GM18519 (cell line): ENCODE measurements at regions not wholly inside any gene's neighbourhood (a gene's known extent, or its start where the extent isn't known, plus 50 kb on each side); places are given as distances from the start of the nearest gene placed in this dataset.
"Not testable (repeated sequence)": the region's sequence is repeated elsewhere in the genome, so short reads cannot be mapped to it uniquely, and the experiment has no call there.

Source experiments
- ATAC-seq: cut with Tn5 transposase; IDR thresholded peaks from one replicate; pipeline ENCODE4 v1.9.1; 2021; ENCODE audit warnings: mild to moderate bottlenecking, moderate library complexity; ENCODE audit not compliant: unreplicated experiment, low FRiP score

DNA sequence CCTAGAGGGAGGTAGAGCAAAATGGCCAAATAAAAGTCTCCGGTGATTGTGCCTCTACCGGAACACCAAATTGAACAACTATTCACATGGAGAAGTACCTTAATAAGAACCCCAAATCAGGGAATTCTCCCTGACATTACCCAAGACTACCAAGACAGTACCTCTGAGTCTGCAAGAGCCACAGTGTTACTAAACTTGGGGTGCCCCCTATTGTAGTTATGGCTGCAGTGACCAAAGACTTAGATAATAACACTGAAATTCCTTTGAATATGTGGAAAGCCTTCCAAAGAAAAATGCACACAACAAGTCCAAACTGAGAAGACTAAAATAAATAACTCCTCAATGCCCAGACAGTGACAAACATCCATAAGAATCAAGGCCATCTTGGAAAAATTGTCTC is 682.9 kb upstream of the LRRTM1 start:
- ATAC-seq, result no peak

DNA sequence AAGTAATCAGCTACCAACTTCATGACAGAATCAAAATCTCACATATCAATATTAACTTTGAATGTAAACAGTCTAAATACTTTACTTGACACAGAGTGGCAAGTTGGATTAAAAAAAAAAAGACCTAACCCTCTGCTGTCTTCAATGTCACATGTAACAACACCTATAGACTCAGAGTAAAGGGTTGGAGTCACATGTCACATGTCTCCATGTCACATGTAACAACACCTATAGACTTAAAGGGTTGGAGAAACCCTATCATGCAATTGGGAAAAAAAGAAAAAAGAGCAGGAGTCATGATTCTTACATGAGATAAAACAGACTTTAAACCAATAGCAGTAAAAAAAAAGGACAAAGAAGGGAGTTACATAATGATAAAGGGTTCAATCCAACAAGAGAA is 665.3 kb upstream of the LRRTM1 start:
- ATAC-seq, result no peak

DNA sequence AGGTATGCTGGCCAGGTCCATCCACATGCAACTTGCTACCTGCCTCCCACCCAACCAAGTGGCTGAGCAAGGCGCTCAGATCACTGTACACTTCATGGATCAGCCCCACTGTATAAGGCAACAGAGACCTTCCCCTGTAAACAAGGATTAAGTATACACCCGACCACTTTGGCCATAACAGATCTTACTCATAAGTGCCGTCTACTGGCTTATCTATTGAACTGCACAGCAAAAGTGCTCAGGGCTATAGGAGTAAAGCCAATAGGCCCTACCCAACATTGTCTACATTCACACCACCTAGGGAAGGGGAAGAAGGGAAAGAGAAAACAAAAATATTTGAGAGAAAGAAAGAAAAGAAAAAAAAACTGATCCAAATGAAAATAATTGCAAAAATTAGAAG is 663.9 kb upstream of the LRRTM1 start:
- ATAC-seq, result no peak

DNA sequence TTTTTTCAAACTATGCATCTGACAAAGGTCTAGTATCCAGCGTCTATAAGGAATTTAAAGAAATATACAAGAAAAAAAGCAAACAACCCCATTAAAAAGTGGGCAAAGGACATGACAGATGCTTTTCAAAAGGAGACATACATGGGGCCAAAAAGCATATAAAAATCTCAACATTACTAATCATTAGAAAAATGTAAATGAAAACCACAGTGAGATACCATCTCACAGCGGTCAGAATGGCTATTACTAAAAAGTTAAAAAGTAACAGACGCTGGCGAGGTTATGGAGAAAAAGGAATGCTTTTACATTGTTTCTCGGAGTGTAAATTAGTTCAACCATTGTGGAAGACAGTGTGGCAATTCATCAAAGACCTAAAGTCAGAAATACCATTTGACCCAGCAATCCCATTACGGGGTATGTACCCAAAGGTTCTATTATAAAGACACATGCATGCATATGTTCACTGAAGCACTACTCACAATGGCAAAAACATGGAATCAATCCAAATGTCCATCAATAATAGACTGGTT is 643.1 kb upstream of the LRRTM1 start:
- ATAC-seq, result no peak

DNA sequence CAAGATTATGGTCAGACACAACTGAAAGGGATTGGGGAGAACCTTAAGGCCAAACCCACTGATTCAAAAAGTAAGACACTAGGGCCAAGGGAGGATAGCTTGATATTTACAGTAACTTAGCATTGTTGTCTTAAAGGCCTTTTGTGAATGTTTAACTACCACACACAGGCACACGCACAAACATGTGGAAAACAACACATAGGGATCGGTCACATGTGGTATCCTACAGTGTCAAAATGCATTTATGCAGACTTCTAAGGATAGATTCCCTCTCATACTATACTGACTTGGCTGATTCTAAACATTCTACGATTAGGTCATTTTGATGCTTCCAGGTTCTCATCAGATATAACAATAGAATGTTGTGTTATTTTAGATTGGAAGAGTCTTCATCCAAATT is 638.9 kb upstream of the LRRTM1 start:
- no peak for ATAC-seq

DNA sequence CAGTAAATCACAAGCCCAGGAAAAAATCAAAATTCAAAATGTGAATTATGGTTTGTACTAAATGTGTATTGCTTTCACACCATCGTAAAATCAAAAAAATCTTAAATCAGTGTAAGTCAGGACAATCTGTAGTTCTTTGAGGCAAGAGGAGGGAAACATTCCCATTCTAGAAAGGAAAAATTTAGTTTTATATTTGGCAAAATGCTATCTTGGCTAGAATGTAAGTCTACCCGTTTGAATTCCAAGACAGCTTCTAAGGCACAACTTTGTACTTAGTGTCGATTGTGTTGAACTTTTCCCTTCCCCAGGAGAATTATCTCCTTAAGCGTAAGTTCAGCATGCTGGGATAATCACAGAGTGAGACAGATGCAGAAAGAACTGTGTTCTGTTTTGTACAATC is 638.2 kb upstream of the LRRTM1 start:
- ATAC-seq, result no peak

DNA sequence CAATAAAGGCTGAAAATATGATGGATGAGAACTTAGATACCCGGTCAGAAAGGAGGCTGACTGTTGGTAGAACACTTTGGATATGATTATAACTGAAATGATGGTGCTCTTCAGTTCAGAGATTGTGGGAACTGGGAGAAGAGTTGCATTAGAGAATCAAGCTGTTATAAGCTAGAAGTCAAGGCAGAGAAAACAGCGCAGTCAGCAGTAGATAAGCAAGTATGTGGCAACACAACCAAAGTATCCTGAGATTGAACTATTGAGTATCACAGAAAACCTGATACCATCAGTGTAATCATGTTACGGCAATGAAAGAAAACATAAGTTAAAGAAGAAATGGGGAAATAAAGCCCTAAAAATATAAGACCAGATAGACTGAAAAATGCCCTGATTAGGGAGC is 633.9 kb upstream of the LRRTM1 start:
- no peak for ATAC-seq

DNA sequence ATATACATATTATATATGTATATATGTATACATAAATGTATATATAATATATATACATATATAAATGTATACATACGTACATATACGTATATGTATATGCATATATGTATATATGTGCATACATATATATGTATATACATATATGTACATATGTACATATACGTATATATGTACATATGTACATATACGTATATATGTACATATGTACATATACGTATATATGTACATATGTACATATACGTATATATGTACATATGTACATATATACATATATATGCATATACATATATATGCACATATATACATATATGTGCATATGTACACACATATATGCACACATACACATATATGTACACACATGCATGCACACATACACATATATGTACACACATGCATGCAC is 627.3 kb upstream of the LRRTM1 start:
- not testable (repeated sequence) for ATAC-seq

DNA sequence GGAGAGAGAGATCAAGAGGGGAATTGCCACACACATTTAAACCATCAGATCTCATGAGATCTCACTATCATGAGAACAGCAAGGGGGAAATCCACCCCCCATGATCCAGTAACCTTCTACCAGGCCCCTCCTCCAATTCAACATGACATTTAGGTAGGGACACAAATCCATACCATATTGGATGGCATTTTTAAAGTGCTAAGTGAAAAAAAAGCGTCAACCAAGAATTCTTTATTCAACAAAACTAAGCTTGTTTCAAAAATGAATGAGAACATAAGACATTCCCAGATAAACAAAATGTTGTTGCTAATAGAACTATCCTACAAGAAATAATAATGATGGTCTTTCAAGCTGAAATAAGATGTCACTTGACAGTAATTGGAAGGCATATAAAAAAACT is 626.2 kb upstream of the LRRTM1 start:
- ATAC-seq, result no peak

DNA sequence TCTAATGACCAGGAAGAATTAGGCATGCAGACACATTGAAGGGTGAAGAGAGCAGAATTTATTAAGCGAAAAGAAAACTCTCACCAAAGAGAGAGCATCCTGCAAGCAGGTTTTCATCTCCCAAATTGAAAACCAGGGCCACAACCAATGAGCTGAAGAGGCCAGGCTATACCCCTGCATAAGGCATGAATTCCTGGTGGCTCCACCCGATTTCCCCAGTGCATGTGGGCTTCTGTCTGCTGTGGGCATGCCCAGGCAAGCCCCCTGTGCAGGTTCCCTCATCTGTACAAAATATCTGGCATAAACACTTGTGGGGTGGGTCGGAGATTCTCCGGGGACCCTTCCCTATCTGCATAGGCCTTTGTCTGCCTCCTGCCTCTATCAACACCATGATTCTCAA is 621.6 kb upstream of the LRRTM1 start:
- no peak for ATAC-seq

DNA sequence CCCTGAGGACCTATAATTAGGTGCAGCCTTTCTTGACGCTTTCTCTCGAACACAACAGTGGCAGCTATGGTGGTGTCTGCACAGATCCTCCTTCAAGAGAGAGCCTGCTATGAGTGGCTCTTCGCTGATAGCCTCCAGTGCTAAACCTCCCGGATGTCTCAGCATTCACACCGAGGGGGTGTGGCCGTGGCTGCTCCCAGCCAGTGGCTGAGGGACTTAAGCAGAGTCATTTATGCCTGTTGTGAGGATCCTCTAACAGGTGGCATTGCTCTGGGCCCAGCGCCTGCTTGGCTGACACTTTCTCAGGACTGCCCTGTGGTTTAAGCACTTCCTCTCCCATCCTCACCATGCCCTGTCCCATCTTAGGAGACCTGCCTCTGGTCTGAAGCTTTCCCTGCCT is 592.0 kb upstream of the LRRTM1 start:
- no peak for ATAC-seq

DNA sequence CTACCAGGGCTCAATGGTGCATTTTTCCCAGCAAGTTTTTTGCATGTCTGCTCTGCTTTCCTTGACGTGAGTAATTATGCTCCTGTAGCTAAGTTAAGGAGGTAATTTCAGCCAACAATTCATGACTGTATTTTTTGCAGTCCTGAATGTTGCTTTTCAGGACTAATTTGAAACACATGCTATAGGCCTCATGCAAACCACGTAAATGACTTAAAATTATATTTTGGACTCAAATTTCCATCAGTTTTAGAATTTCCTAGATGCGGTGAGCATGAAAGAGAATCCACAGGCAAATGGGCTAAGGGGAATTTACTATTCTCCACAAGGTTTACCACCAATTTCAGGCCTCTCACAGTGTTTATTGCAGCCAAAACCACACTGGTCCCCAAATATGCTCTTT is 589.9 kb upstream of the LRRTM1 start:
- no peak for ATAC-seq

DNA sequence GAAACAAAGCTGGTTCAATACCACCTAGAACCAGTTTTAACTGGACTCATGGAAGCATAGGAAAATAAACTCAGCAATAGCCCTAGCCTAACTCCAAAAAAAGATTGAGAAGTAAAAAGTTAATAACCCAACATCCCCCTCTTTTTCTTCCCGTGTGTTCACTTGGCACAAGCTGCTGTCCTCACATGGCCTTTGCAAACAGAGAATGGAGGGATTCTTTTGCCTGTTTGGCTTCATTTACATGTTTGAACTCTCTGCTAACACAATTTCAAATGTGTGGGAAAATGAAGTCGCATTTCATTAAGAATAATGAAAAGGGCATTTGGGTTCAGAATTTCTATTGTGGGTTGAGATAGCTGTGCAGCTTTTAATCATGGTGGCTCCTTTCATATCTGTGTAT is 589.2 kb upstream of the LRRTM1 start:
- no peak for ATAC-seq

DNA sequence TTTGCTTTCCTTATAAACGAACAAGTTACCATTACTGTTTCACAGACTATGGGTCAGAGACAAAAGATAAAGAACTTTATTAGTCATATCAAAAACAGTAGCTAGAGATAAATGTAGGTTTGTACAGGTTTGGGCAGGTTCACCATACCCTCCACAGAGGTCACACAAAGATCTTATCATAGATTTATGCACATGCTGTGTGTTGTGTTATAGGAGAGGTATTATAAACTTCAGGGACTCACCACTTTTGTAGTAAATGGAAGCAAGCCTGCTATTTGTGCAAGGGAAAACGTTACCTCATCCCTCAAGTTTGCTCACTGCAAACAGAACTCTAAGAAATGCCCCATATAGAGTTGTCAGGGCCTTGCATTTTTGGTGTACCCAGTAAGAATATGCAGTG is 584.5 kb upstream of the LRRTM1 start:
- no peak for ATAC-seq

DNA sequence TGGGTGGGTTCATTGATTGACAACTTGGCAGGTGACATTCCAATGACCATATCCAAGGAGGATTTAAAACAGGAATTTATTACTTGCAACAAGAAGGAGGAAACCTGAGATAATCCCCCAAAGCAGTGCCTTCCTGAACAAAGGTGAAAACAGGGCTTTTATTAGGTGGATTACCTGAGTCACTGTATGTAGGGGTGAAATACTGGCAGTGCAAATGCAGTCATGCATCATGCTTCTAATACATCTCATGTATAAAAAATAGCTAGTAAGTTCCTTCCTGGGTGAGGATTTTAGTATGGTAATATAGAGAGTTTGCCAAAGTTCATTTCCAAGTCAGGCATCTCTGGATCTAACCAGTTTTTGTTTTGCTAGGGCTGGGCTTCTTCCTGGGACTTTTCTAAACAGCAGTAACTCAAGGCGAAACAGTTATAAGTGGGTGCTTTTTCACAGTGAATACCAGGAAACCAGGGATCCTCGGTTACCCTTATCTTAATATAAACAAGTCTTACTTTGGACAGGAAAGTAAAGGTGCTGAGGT is 583.4 kb upstream of the LRRTM1 start:
- no peak for ATAC-seq

DNA sequence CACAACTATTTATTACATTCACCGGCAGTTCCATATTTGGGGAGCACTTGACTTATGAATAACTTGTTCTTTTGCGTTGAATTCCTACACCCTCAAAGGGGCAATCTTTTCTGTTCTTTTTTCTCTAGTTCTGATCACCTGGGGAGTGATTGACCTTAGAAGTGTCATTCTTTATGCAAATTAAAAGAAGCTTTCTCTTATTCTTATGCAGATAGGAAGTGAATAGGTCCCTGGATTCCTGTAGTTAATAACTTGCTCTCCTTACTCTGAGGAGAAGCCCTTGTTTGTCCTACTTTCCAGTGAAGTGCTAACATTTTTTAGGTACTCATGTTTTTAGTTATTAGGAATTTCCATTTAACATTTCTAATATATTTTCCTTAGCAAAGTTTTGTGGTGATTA is 569.8 kb upstream of the LRRTM1 start:
- no peak for ATAC-seq

DNA sequence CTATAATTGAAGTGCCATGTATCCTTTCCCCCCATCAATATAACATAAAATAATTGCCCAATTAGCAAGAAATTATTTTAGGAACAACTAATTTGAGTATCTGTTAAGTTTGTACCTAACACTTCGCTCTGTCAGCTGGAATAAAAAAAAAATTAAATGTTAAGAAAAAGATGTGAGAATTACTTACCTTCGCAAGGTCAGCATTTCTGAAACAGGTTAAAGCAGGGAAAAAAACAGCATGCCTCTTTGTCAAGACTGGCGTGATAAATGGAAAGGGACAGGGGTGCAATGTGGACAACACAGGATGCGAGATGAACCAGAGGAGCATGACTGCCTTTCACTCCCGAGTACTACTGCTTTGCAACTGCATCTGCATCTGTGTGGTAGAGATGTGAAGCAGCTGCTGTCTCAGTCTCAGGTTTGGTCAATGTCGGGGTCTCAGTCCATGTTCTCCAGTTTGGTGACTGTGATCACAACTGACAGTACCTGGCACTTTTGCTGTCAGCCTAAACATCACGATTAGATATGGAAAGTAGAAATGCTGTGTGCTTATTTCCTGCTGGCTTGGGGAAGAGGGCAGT is 565.4 kb upstream of the LRRTM1 start:
- no peak for ATAC-seq

DNA sequence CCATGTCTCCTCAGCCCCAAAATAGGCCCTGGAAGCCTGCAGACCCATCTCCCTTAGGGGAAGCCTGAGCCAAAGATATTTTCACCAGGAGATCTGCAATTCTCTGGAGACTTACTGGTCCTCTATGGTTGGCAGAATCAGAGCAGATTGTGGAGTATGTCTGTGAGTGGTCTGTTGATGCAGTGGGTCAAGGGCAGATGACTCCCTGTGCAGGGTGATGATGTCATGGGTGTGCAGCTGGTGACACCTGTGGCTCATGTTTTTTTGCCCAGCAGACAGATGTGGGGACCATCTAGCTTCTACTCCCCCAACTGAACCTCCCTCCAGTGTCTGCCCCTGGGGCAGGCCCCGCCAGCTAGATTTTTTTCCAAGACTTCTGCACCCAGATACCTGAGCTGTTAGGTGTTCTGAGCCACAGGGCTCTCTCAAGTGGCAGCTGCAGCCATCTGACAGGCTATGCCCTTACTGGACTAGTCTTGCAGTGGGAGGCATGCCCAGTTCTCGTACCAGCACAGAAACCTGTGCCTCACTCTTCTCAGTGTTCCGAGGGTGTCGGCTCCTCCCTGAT is 558.7 kb upstream of the LRRTM1 start:
- ATAC-seq, result no peak

DNA sequence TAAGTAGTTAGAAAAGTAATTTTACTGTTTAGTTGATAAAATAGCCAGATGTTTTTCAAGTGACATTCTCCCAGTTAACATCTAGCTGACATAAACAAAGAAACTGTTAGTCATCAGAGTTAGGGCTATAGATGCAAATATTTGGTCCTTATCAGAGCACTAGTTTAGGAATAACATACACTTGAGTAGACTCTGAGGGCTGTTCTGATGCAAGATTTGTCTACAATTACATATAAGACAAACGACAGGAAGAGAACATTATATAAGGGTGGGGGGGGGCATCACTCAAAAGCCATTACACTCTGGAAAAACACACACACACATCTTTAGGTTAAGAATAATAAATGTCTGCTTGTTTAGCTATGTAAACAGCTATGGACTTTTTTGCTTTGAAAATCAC is 554.4 kb upstream of the LRRTM1 start:
- ATAC-seq, result no peak

DNA sequence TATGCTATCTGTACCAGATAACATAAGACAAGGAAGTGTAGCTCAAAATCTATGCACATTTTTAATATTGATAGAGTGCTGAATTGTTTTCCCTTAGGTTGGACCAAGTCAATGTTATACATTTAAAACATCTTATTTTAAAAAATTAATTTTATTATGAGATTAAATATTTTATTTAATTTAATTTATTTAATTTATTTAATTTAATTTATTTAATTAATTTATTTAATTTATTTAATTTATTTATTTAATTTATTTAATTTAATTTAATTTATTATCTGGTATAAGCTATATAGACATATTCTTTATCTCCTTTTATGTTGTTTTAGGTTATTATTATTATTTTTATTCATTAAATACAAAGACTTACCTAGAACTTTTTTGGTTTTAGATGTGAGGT is 551.7 kb upstream of the LRRTM1 start:
- no peak for ATAC-seq

DNA sequence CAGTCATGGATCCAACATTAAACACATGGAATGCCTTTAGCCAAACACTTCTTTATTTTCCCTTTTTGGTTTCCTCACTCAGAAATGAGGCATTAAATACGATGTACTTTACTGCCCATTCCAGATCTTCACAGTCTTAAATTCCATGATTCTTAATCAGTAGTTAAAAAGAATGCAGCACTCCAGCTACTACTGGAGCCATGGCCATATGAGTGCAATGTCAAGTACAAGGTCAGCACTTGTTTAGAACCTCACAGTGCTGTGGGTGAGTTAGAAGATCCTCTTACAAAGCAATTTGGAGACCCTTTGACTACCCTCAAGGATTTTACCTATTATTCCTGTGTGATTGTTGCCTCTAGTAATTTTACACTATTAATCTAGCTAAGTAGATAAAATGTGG is 550.3 kb upstream of the LRRTM1 start:
- no peak for ATAC-seq

DNA sequence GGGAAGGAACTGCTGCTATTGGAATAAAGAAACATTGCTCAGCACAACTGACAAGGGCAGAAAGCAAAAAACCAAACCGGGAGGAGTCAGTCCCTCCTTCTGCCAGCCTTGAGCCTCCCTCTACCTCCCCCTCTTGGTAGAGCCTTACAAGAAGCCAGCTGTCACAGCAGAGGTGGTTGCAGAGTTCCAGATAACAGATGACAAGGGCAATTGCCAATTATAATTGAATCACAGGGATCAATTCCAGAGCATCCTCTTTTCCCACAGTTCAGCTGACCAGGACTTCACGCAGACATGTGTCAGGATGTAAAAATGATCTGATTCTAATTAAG is 548.2 kb upstream of the LRRTM1 start:
- no peak for ATAC-seq
